Natural killer cell treated with Interleukin-12 subunit alpha and Interleukin-12 subunit beta and Interleukin-15 and Interleukin-18, amount 100 ng/mL, for 72 hours (primary cell): ENCODE measurements at regions not wholly inside any gene's neighbourhood (a gene's known extent, or its start where the extent isn't known, plus 50 kb on each side); places are given as distances from the start of the nearest gene placed in this dataset.
"Not testable (repeated sequence)": the region's sequence is repeated elsewhere in the genome, so short reads cannot be mapped to it uniquely, and the experiment has no call there.

Experiments
- ATAC-seq, 2 donors: fragments of 150-1000 bp; cut with Tn5 transposase in 1 of 2; sonication (Bioruptor Pico), chemical (Tn5 transposase) in 1 of 2; 2 replicates each; pipeline ENCODE4 v1.10.0; 2021
- DNase-seq: peaks from one replicate; pipeline ENCODE4 v3.0.0; 2022; ENCODE audit warnings: low spot score
- H3K27ac Mint-ChIP-seq, 2 donors: 1 replicate in 1 of 2; 2 replicates in 1 of 2; pipeline ENCODE4 v1.8.0; 2022; ENCODE audit warnings: mixed read lengths in 2 of 2, mild to moderate bottlenecking in 1 of 2, moderate library complexity in 1 of 2
- H3K27me3 Mint-ChIP-seq, 2 donors: 1 replicate in 1 of 2; 2 replicates in 1 of 2; pipeline ENCODE4 v1.8.0; 2022; ENCODE audit warnings: mixed read lengths in 2 of 2
- H3K36me3 Mint-ChIP-seq: one replicate; pipeline ENCODE4 v1.8.0; 2022; ENCODE audit warnings: mixed read lengths
- H3K4me1 Mint-ChIP-seq, 2 donors: 1 replicate in 1 of 2; 2 replicates in 1 of 2; pipeline ENCODE4 v1.8.0; 2022; ENCODE audit warnings: low read depth in 2 of 2, mixed read lengths in 2 of 2, mild to moderate bottlenecking in 1 of 2
- H3K4me3 Mint-ChIP-seq: one replicate; pipeline ENCODE4 v1.8.0; 2022; ENCODE audit warnings: mixed read lengths
- H3K9me3 Mint-ChIP-seq: 2 replicates; pipeline ENCODE4 v1.8.0; 2022; ENCODE audit warnings: mixed read lengths

- Mint-ChIP-seq H3K27me3 (no peaks in the 10 kb centered on the region), H3K9me3 (peaks cover 20% of the 10 kb centered on the region), H3K36me3 (no peaks in the 10 kb centered on the region), H3K4me1 (no peaks in the 10 kb centered on the region), H3K4me3 (no peak overlapping the region), H3K27ac (no peak overlapping the region)
- ATAC-seq = no peak
- DNase-seq = no peak
These were observed 355.0 kb downstream of the KIF2B start for GRCh38 chr17:54177606-54178308.

GRCh38 chr17:54180950-54181349, 358.2 kb downstream of the KIF2B start:
- ATAC-seq (no peak), DNase-seq (no peak)
- Mint-ChIP-seq H3K27ac (no peak overlapping the region), H3K36me3 (no peaks in the 10 kb centered on the region), H3K4me3 (no peak overlapping the region), H3K9me3 (peaks cover 20% of the 10 kb centered on the region), H3K27me3 (no peaks in the 10 kb centered on the region), H3K4me1 (no peaks in the 10 kb centered on the region)

GRCh38 chr17:54191261-54191660, 368.5 kb downstream of the KIF2B start:
- ATAC-seq (no peak), DNase-seq (no peak)
- Mint-ChIP-seq H3K27ac (no peak overlapping the region), H3K4me3 (no peak overlapping the region), H3K9me3 (peaks cover 22% of the 10 kb centered on the region), H3K36me3 (no peaks in the 10 kb centered on the region), H3K4me1 (no peaks in the 10 kb centered on the region), H3K27me3 (no peaks in the 10 kb centered on the region)

- Mint-ChIP-seq H3K9me3 (peaks cover 21% of the 10 kb centered on the region), H3K27ac (no peak overlapping the region), H3K36me3 (no peaks in the 10 kb centered on the region), H3K4me3 (no peak overlapping the region), H3K27me3 (no peaks in the 10 kb centered on the region), H3K4me1 (no peaks in the 10 kb centered on the region)
- ATAC-seq = no peak
- no peak for DNase-seq
These were observed 371.5 kb downstream of the KIF2B start for GRCh38 chr17:54194268-54194667.

- H3K27me3 Mint-ChIP-seq = no peaks in the 10 kb centered on the region
- H3K4me1 Mint-ChIP-seq = no peaks in the 10 kb centered on the region
- no peak overlapping the region for H3K4me3 Mint-ChIP-seq
- DNase-seq (no peak), ATAC-seq (no peak)
- H3K9me3 Mint-ChIP-seq = peaks cover 16% of the 10 kb centered on the region
- no peaks in the 10 kb centered on the region for H3K36me3 Mint-ChIP-seq
- no peak overlapping the region for H3K27ac Mint-ChIP-seq
These were observed 374.0 kb downstream of the KIF2B start for GRCh38 chr17:54196751-54197150.

- not testable (repeated sequence) for H3K36me3 Mint-ChIP-seq, ATAC-seq
These were observed 378.7 kb downstream of the KIF2B start for GRCh38 chr17:54201380-54201779.

GRCh38 chr17:54220829-54221228, 398.1 kb downstream of the KIF2B start:
- ATAC-seq = no peak
- Mint-ChIP-seq H3K4me3 (no peak overlapping the region), H3K4me1 (no peaks in the 10 kb centered on the region), H3K27me3 (no peaks in the 10 kb centered on the region), H3K36me3 (no peaks in the 10 kb centered on the region), H3K27ac (no peak overlapping the region), H3K9me3 (peaks cover 12% of the 10 kb centered on the region)
- no peak for DNase-seq

More at GRCh38 chr17:54201380-54201779, 378.7 kb downstream of the KIF2B start:
- H3K4me3 Mint-ChIP-seq, H3K27me3 Mint-ChIP-seq, H3K4me1 Mint-ChIP-seq, H3K27ac Mint-ChIP-seq, DNase-seq: not testable (repeated sequence)
- peaks cover 11% of the 10 kb centered on the region for H3K9me3 Mint-ChIP-seq

- Mint-ChIP-seq H3K4me1 (no peaks in the 10 kb centered on the region), H3K36me3 (no peaks in the 10 kb centered on the region), H3K27me3 (no peaks in the 10 kb centered on the region), H3K27ac (no peak overlapping the region), H3K4me3 (no peak overlapping the region), H3K9me3 (peaks cover 8% of the 10 kb centered on the region)
- no peak for ATAC-seq
- no peak for DNase-seq
These were observed 398.8 kb downstream of the KIF2B start for GRCh38 chr17:54221499-54221898.

- H3K27me3 Mint-ChIP-seq = no peaks in the 10 kb centered on the region
- no peak overlapping the region for H3K4me3 Mint-ChIP-seq
- peaks cover 16% of the 10 kb centered on the region for H3K9me3 Mint-ChIP-seq
- no peak for ATAC-seq
- no peaks in the 10 kb centered on the region for H3K36me3 Mint-ChIP-seq
- no peak for DNase-seq
- H3K27ac Mint-ChIP-seq = no peak overlapping the region
- no peaks in the 10 kb centered on the region for H3K4me1 Mint-ChIP-seq
These were observed 412.8 kb downstream of the KIF2B start for GRCh38 chr17:54235571-54235970.

- Mint-ChIP-seq H3K4me1 (no peaks in the 10 kb centered on the region), H3K4me3 (no peak overlapping the region), H3K9me3 (peaks cover 12% of the 10 kb centered on the region), H3K27me3 (no peaks in the 10 kb centered on the region), H3K27ac (no peak overlapping the region), H3K36me3 (peaks cover 6% of the 10 kb centered on the region)
- no peak for ATAC-seq
- DNase-seq = no peak
These were observed 415.3 kb downstream of the KIF2B start for GRCh38 chr17:54237911-54238515.

- H3K27ac Mint-ChIP-seq = no peak overlapping the region
- peaks cover 6% of the 10 kb centered on the region for H3K36me3 Mint-ChIP-seq
- ATAC-seq (no peak), DNase-seq (no peak)
- no peaks in the 10 kb centered on the region for H3K4me1 Mint-ChIP-seq
- H3K4me3 Mint-ChIP-seq = no peak overlapping the region
- no peaks in the 10 kb centered on the region for H3K27me3 Mint-ChIP-seq
- H3K9me3 Mint-ChIP-seq = peaks cover 8% of the 10 kb centered on the region
These were observed 416.6 kb downstream of the KIF2B start for GRCh38 chr17:54239291-54239690.

GRCh38 chr17:54255696-54256095, 433.0 kb downstream of the KIF2B start:
- no peak overlapping the region for H3K27ac Mint-ChIP-seq
- H3K27me3 Mint-ChIP-seq = no peaks in the 10 kb centered on the region

GRCh38 chr17:54256401-54256929, 433.7 kb downstream of the KIF2B start:
- H3K9me3 Mint-ChIP-seq = peaks cover 11% of the 10 kb centered on the region
- no peaks in the 10 kb centered on the region for H3K36me3 Mint-ChIP-seq
- H3K4me3 Mint-ChIP-seq = no peak overlapping the region
- no peak overlapping the region for H3K27ac Mint-ChIP-seq
- no peaks in the 10 kb centered on the region for H3K4me1 Mint-ChIP-seq
- ATAC-seq = no peak
- no peaks in the 10 kb centered on the region for H3K27me3 Mint-ChIP-seq
- no peak for DNase-seq

More at GRCh38 chr17:54255696-54256095, 433.0 kb downstream of the KIF2B start:
- Mint-ChIP-seq H3K36me3 (no peaks in the 10 kb centered on the region), H3K4me1 (no peaks in the 10 kb centered on the region), H3K4me3 (no peak overlapping the region), H3K9me3 (peaks cover 5% of the 10 kb centered on the region)
- DNase-seq = no peak
- no peak for ATAC-seq

GRCh38 chr17:54257440-54257839, 434.7 kb downstream of the KIF2B start:
- Mint-ChIP-seq H3K27ac (no peak overlapping the region), H3K4me1 (no peaks in the 10 kb centered on the region), H3K4me3 (no peak overlapping the region), H3K9me3 (peaks cover 11% of the 10 kb centered on the region), H3K27me3 (no peaks in the 10 kb centered on the region), H3K36me3 (no peaks in the 10 kb centered on the region)
- no peak for ATAC-seq
- DNase-seq = no peak
